Panc1 (cell line): ENCODE measurements at regions not wholly inside any gene's neighbourhood (a gene's known extent, or its start where the extent isn't known, plus 50 kb on each side); places are given as distances from the start of the nearest gene placed in this dataset.

ENCODE experiments used
- ATAC-seq: fragments of 200-7000 bp; cut with Tn5 transposase; 2 replicates; pipeline ENCODE4 v1.9.1; 2020; ENCODE audit warnings: mild to moderate bottlenecking, moderate library complexity
- BruUV-seq: library from RNA; stranded (reverse); fragments of 400-500 nt; replicated peaks from 2 replicates; lab custom pipeline; 2021; lab: Mats Ljungman, UMichigan
- CTCF ChIA-PET: fragments of 300-600 bp; sonication (Branson Sonifier 250); formaldehyde crosslinking; loops from one replicate; lab custom pipeline; 2022; ENCODE audit warnings: antibody characterized with exemption; lab: Charles Lee
- POLR2A ChIA-PET: fragments of 300-600 bp; sonication (Branson Sonifier 250); formaldehyde crosslinking; loops from one replicate; lab custom pipeline; 2022; ENCODE audit warnings: antibody characterized with exemption; lab: Charles Lee
- DNase-seq: peaks from one replicate; pipeline ENCODE4 v3.0.0-alpha.2; 2010; ENCODE audit warnings: low read depth, low spot score
- H3K27ac ChIP-seq: 2 replicates; pipeline ENCODE4 v1.5.1; 2011; ENCODE audit warnings: mild to moderate bottlenecking, low read length, inconsistent platforms
- H3K27me3 ChIP-seq: fragments of 200-500 bp; sonication (Bioruptor generic); 2 replicates; pipeline ENCODE4 v1.6.0; 2014; ENCODE audit warnings: low read length, inconsistent platforms; ENCODE audit not compliant: control insufficient read depth, insufficient read depth
- H3K36me3 ChIP-seq: fragments of 200-500 bp; sonication (Bioruptor generic); 2 replicates; pipeline ENCODE4 v1.5.1; 2014; ENCODE audit warnings: inconsistent platforms, mild to moderate bottlenecking, low read length, moderate library complexity; ENCODE audit not compliant: control insufficient read depth, insufficient read depth
- H3K4me1 ChIP-seq: 2 replicates; pipeline ENCODE4 v1.5.1; 2011; ENCODE audit warnings: inconsistent platforms, mild to moderate bottlenecking, low read length, moderate library complexity; ENCODE audit not compliant: control insufficient read depth, insufficient read depth
- H3K4me3 ChIP-seq, 2 experiments: 2 replicates each; pipeline ENCODE4 v1.5.1; 2011 to 2012; ENCODE audit warnings: low read depth in 2 of 2, low read length in 2 of 2, mild to moderate bottlenecking in 2 of 2, inconsistent platforms in 1 of 2, moderate library complexity in 1 of 2
- H3K9me3 ChIP-seq: fragments of 200-500 bp; sonication (Bioruptor generic); 2 replicates; pipeline ENCODE4 v1.5.1; 2014; ENCODE audit warnings: low read depth, mild to moderate bottlenecking, inconsistent platforms, low read length, moderate library complexity; ENCODE audit not compliant: control insufficient read depth, insufficient read depth
- CTCF ChIP-seq: fragments of 450-650 bp; IDR thresholded peaks from 2 replicates; pipeline ENCODE4 v1.5.1; 2017; ENCODE audit warnings: mild to moderate bottlenecking
- POLR2AphosphoS5 ChIP-seq: IDR thresholded peaks from 2 replicates; pipeline ENCODE4 v1.6.1; 2012; ENCODE audit warnings: mild to moderate bottlenecking, low read depth, low read length, moderate library complexity
- REST ChIP-seq, 2 experiments: IDR thresholded peaks; 2 replicates each; pipeline ENCODE4 v1.6.1; 2011 to 2012; ENCODE audit warnings: low read depth in 2 of 2, control low read depth in 1 of 2, low read length in 1 of 2, mild to moderate bottlenecking in 1 of 2, moderate library complexity in 1 of 2; ENCODE audit not compliant: insufficient read depth in 1 of 2
- SIN3A ChIP-seq: IDR thresholded peaks from 2 replicates; pipeline ENCODE4 v1.6.1; 2012; ENCODE audit warnings: low read depth, mild to moderate bottlenecking, low read length, moderate library complexity, borderline replicate concordance; ENCODE audit not compliant: insufficient read depth
- TCF7L2 ChIP-seq: IDR thresholded peaks from 2 replicates; pipeline ENCODE4 v1.6.1; 2011; ENCODE audit warnings: mild to moderate bottlenecking, low read depth, low read length, inconsistent platforms
- in situ Hi-C: cut with HindIII; loops from 2 replicates; pipeline ENCODE4 v1.10.0; 2016; ENCODE audit warnings: low sequenced_read_pairs, low pct_unique_long_range_greater_than_20kb
- intact Hi-C: fragments of 100-400 bp; cut with micrococcal nuclease; formaldehyde crosslinking; loops from one replicate; pipeline ENCODE4 v1.10.0; 2022; ENCODE audit not compliant: unreplicated experiment

- in situ Hi-C loops: no loop called here
- no peak for ATAC-seq
- no TSS peak for BruUV-seq
- Histone ChIP-seq H3K4me1 (no peaks in the 10 kb centered on the region), H3K36me3 (no peaks in the 10 kb centered on the region), H3K27me3 (no peaks in the 10 kb centered on the region), H3K27ac (no peak overlapping the region), H3K9me3 (no peaks in the 10 kb centered on the region), H3K4me3 (no peak overlapping the region)
- intact Hi-C loops: no loop called here
- DNase-seq: no peak
- ChIA-PET CTCF (no interaction called here), POLR2A (no interaction called here)
- TF ChIP-seq CTCF: no peak
- no peak for TF ChIP-seq REST (IDR thresholded peaks at IDR 0.05; ENCODE audit: insufficient read depth in 1 of 2, low read depth in 2 of 2, low read length in 1 of 2)
- TF ChIP-seq POLR2AphosphoS5: no peak
- TF ChIP-seq SIN3A: no peak
- TF ChIP-seq TCF7L2: no peak
Observed at GRCh38 chr7:110017405-110017804, 1073.5 kb upstream of the LRRN3 start.

- Histone ChIP-seq H3K36me3 (no peaks in the 10 kb centered on the region), H3K27me3 (no peaks in the 10 kb centered on the region), H3K4me1 (no peaks in the 10 kb centered on the region), H3K4me3 (no peak overlapping the region), H3K9me3 (no peaks in the 10 kb centered on the region), H3K27ac (no peak overlapping the region)
- BruUV-seq: no TSS peak
- ATAC-seq (no peak), DNase-seq (no peak)
- intact Hi-C loops (no loop called here), in situ Hi-C loops (no loop called here)
- TF ChIP-seq POLR2AphosphoS5 (no peak), SIN3A (no peak), REST (IDR thresholded peaks at IDR 0.05; ENCODE audit: insufficient read depth in 1 of 2, low read depth in 2 of 2, low read length in 1 of 2) (no peak), TCF7L2 (no peak), CTCF (no peak)
- POLR2A ChIA-PET: no interaction called here
- CTCF ChIA-PET: no interaction called here
Observed at GRCh38 chr7:110027385-110027784, 1063.5 kb upstream of the LRRN3 start.
